HAP-1 (cell line): ENCODE measurements at regions not wholly inside any gene's neighbourhood (a gene's known extent, or its start where the extent isn't known, plus 50 kb on each side); places are given as distances from the start of the nearest gene placed in this dataset.

Source experiments
- DNase-seq, 2 experiments: peaks; one replicate each; pipeline ENCODE4 v3.0.0-alpha.2; 2016 to 2020; ENCODE audit warnings: low spot score in 2 of 2
- H3K27me3 ChIP-seq: fragments of 250-450 bp; sonication (Bioruptor Pico); 2 replicates; pipeline ENCODE4 v1.5.1; 2020; ENCODE audit warnings: low read depth, mild to moderate bottlenecking, moderate library complexity
- H3K36me3 ChIP-seq: fragments of 250-450 bp; sonication (Bioruptor Pico); replicated peaks from 2 replicates; pipeline ENCODE4 v1.5.1; 2020; ENCODE audit warnings: mild to moderate bottlenecking
- H3K4me1 ChIP-seq: fragments of 250-450 bp; sonication (Bioruptor Pico); 2 replicates; pipeline ENCODE4 v1.5.1; 2020; ENCODE audit warnings: mild to moderate bottlenecking
- H3K4me3 ChIP-seq: fragments of 250-450 bp; sonication (Bioruptor Pico); 2 replicates; pipeline ENCODE4 v1.5.1; 2020; ENCODE audit warnings: mild to moderate bottlenecking, moderate library complexity
- H3K9me3 ChIP-seq: fragments of 250-450 bp; sonication (Bioruptor Pico); 2 replicates; pipeline ENCODE4 v1.5.1; 2020; ENCODE audit warnings: mild to moderate bottlenecking, moderate library complexity
- in situ Hi-C: fragments of 300-500 bp; cut with MboI; formaldehyde crosslinking; loops from 3 replicates; pipeline ENCODE4 v1.14.3; 2020; ENCODE audit warnings: low sequenced_read_pairs, inconsistent platforms, mixed read lengths

DNA sequence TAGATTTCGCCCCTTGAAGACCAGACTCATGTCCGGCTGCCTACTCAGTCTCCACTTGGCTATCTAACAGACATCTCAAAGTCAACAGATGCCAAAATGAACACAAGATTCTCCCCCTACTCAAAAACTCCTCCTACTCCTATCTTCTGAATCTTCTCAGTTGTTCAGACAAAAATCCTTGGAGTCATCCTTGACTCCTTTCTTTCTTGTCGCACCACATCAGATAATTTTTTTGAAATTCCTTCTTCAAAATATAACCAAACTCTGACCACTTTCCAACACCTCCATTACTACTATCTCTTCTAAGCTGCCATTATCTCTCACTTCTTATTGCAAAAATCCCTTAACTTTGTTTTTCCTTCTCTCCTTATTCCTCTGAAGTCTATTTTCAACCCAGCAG is 141.9 kb upstream of the SLC7A14 start:
- no peak overlapping the region for H3K4me3 ChIP-seq
- H3K27me3 ChIP-seq = no peaks in the 10 kb centered on the region
- H3K9me3 ChIP-seq = no peaks in the 10 kb centered on the region
- in situ Hi-C loops = no loop called here
- H3K4me1 ChIP-seq = peaks cover 12% of the 10 kb centered on the region
- H3K36me3 ChIP-seq = no peaks in the 10 kb centered on the region
- no peak for DNase-seq

- Histone ChIP-seq H3K27me3 (no peaks in the 10 kb centered on the region), H3K36me3 (no peaks in the 10 kb centered on the region), H3K9me3 (no peaks in the 10 kb centered on the region), H3K4me1 (peaks cover 19% of the 10 kb centered on the region), H3K4me3 (no peak overlapping the region)
- DNase-seq = no peak
- in situ Hi-C loops = no loop called here
Measured at GRCh38 chr3:170726976-170727661, 141.2 kb upstream of the SLC7A14 start.

- in situ Hi-C loops = no loop called here
- DNase-seq = no peak
- no peaks in the 10 kb centered on the region for H3K27me3 ChIP-seq
- no peaks in the 10 kb centered on the region for H3K9me3 ChIP-seq
- peaks cover 24% of the 10 kb centered on the region for H3K4me1 ChIP-seq
- no peak overlapping the region for H3K4me3 ChIP-seq
- H3K36me3 ChIP-seq = no peaks in the 10 kb centered on the region
Measured at GRCh38 chr3:170725285-170725731, 139.4 kb upstream of the SLC7A14 start.

GRCh38 chr3:170724599-170725280 is 138.9 kb upstream of the SLC7A14 start:
- no peak for DNase-seq
- no peak overlapping the region for H3K4me3 ChIP-seq
- peaks cover 24% of the 10 kb centered on the region for H3K4me1 ChIP-seq
- H3K27me3 ChIP-seq = no peaks in the 10 kb centered on the region
- no peaks in the 10 kb centered on the region for H3K36me3 ChIP-seq
- in situ Hi-C loops = no loop called here
- no peaks in the 10 kb centered on the region for H3K9me3 ChIP-seq

- H3K9me3 ChIP-seq = no peaks in the 10 kb centered on the region
- H3K4me3 ChIP-seq = no peak overlapping the region
- no peaks in the 10 kb centered on the region for H3K27me3 ChIP-seq
- H3K4me1 ChIP-seq = peaks cover 24% of the 10 kb centered on the region
- no peaks in the 10 kb centered on the region for H3K36me3 ChIP-seq
- peak in 1 of 2 experiments; percentile 99 for DNase-seq
- in situ Hi-C loops = no loop called here
Measured at GRCh38 chr3:170723241-170723640, 137.4 kb upstream of the SLC7A14 start.

DNA sequence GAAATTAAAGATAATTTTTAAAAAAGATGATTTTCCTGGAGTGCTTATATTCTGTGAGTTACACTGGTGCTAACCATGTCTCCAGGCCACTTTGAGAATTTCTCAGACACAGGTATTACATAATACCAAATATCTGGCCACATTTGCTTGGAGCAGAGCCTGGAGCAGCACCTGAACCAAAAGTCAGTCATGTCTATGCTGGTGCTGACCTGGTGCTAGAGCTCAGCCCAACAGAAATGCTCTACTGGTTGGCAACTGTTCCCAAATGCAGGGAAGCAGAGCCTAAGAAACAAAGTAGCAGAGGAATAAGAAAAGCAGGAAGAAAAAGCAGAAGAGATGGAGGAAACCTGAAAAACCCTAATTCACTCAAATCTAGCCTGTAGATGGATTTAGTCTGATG is 135.7 kb upstream of the SLC7A14 start:
- Histone ChIP-seq H3K4me1 (peaks cover 25% of the 10 kb centered on the region), H3K9me3 (no peaks in the 10 kb centered on the region), H3K4me3 (no peak overlapping the region), H3K36me3 (no peaks in the 10 kb centered on the region), H3K27me3 (no peaks in the 10 kb centered on the region)
- peak; percentile 22 to 40 for DNase-seq
- in situ Hi-C loops = no loop called here

GRCh38 chr3:170719300-170719699 is 133.4 kb upstream of the SLC7A14 start:
- Histone ChIP-seq H3K9me3 (0 out of 2 replicates have a peak, but pooled peaks cover 2% of the 10 kb centered on the region), H3K27me3 (no peaks in the 10 kb centered on the region), H3K36me3 (no peaks in the 10 kb centered on the region), H3K4me3 (no peak overlapping the region), H3K4me1 (peaks cover 23% of the 10 kb centered on the region)
- DNase-seq = no peak
- in situ Hi-C loops = no loop called here

GRCh38 chr3:170718848-170719247 is 133.0 kb upstream of the SLC7A14 start:
- in situ Hi-C loops = no loop called here
- H3K9me3 ChIP-seq = 0 out of 2 replicates have a peak, but pooled peaks cover 2% of the 10 kb centered on the region
- H3K27me3 ChIP-seq = no peaks in the 10 kb centered on the region
- no peak overlapping the region for H3K4me3 ChIP-seq
- DNase-seq = no peak
- peaks cover 19% of the 10 kb centered on the region for H3K4me1 ChIP-seq
- H3K36me3 ChIP-seq = no peaks in the 10 kb centered on the region

DNA sequence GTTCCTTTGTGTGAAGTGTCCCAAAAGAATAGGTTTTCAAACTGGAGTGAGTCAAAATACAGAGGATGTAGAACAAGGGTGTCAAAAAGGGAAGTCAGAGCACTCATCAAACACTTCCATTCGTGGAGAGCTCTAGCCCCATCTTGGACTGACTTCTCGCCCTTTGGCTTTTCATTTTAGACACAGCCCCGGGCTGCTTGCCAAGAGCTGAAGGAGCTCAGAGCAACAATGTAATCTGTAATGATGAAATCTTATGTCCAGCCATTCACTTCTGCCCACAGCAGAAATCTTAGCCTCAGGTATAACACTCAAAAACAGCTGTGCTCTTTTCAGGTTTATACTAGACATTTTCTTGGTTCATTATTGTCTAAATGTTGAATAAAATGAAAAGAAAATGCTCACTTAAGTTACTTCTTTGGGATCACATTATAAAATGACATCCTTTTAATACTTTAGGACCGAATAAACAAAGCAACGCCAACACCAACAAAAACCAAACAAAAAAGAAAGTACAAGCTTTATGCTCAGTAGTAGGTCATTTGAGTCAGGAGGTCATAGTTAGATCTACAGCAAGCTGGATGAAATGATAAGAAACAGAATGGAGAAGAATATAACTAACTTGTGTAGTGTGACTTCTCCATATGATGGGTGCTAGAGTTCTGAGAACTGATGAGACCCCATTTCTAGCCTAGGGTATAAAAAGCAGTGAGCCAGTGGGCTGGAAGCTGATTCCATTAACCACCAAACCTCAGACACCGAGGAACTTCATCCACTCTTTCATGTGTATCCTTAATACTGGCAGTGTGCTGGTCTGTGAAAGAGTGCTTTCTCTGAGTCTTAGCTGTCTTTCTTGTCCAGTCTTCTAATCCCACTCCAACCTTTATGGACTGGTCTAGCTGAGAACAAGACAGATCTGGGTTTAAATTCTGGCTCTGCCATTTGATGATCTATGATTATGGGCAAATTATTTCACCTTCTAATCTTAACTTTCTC is 131.8 kb upstream of the SLC7A14 start:
- Histone ChIP-seq H3K4me1 (peaks cover 14% of the 10 kb centered on the region), H3K36me3 (no peaks in the 10 kb centered on the region), H3K4me3 (no peak overlapping the region), H3K9me3 (0 out of 2 replicates have a peak, but pooled peaks cover 2% of the 10 kb centered on the region), H3K27me3 (no peaks in the 10 kb centered on the region)
- in situ Hi-C loops = no loop called here
- peak in 1 of 2 experiments; percentile 55 for DNase-seq

- DNase-seq = peak; percentile 15 to 20
- Histone ChIP-seq H3K27me3 (no peaks in the 10 kb centered on the region), H3K9me3 (0 out of 2 replicates have a peak, but pooled peaks cover 2% of the 10 kb centered on the region), H3K4me1 (peaks cover 3% of the 10 kb centered on the region; the same call in 1 of the 2 replicates), H3K4me3 (no peak overlapping the region), H3K36me3 (no peaks in the 10 kb centered on the region)
- in situ Hi-C loops = no loop called here
Measured at GRCh38 chr3:170716172-170716805, 130.4 kb upstream of the SLC7A14 start.

DNA sequence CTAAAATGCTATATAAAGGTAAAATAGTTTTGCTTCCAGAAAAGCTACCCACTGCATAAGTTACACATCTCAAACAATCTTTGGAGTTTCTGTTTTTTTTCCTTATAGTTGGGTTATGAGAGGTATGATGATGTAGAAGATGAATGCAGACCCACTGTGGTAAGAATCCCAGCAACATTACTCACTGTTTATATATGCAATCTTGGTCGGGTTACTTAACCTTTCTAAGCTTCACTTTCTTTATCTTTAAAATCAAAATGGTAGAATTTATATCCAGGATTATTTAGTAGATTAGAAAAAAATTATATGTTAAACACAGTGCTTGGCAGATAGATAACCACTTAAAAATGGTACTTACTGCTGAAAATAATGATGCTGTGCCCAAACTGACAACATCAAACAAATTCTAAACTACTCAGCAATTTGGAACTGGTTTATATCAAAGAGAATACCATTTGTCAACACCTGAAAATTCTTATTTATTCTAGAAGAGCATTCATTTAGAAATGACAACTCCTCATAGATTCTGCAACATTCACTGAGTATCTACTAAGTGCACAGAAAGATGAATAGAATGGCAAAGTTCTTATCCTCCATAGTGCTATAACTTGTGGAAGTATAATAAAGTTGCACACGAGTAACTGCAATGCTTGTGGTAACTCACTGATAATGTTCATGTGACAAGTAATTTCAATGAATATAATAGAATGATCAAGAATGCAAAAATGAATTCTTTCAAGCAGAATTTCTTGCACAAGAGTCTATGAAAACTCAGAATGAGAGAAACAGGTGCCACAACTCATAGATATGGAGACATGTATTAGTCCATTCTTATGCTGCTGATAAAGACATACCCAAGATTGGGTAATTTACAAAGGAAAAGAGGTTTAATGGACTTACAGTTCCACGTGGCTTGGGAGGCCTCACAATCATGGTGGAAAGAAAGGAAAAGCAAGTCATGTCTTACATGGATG is 129.0 kb upstream of the SLC7A14 start:
- H3K36me3 ChIP-seq = no peaks in the 10 kb centered on the region
- peaks cover 3% of the 10 kb centered on the region; the same call in 1 of the 2 replicates for H3K4me1 ChIP-seq
- H3K9me3 ChIP-seq = peaks cover 2% of the 10 kb centered on the region; the same call in 1 of the 2 replicates
- no peak for DNase-seq
- no peaks in the 10 kb centered on the region for H3K27me3 ChIP-seq
- H3K4me3 ChIP-seq = no peak overlapping the region
- in situ Hi-C loops = no loop called here

- H3K9me3 ChIP-seq = peaks cover 6% of the 10 kb centered on the region; the same call in 1 of the 2 replicates
- no peak overlapping the region for H3K4me3 ChIP-seq
- no peaks in the 10 kb centered on the region for H3K27me3 ChIP-seq
- H3K4me1 ChIP-seq = peaks cover 3% of the 10 kb centered on the region; the same call in 1 of the 2 replicates
- DNase-seq = no peak
- in situ Hi-C loops = no loop called here
- no peaks in the 10 kb centered on the region for H3K36me3 ChIP-seq
Measured at GRCh38 chr3:170714122-170714521, 128.2 kb upstream of the SLC7A14 start.
